Psoas muscle (tissue), 7 donors: ENCODE measurements at regions not wholly inside any gene's neighbourhood (a gene's known extent, or its start where the extent isn't known, plus 50 kb on each side); places are given as distances from the start of the nearest gene placed in this dataset.
A peak's percentile ranks its signal among the peaks of the same experiment; 100 is the strongest.
"Not testable (repeated sequence)": the region's sequence is repeated elsewhere in the genome, so short reads cannot be mapped to it uniquely, and the experiment has no call there.

Source experiments
- ATAC-seq, 4 donors: fragments of 200-7000 bp; cut with Tn5 transposase; one replicate each; pipeline ENCODE4 v1.9.1; 2020; ENCODE audit warnings: moderate library complexity in 3 of 4, mild to moderate bottlenecking in 2 of 4
- DNase-seq, 2 donors: peaks; one replicate each; pipeline ENCODE4 v3.0.0-alpha.2; 2020
- H3K27ac ChIP-seq: fragments of 200-600 bp; one replicate; pipeline ENCODE4 v1.8.0; 2022
- H3K27me3 ChIP-seq, 3 donors: fragments of 200-600 bp in 1 of 3; one replicate each; pipeline versions ENCODE4 v1.6.1 to v1.8.0; 2013 to 2022; ENCODE audit warnings: low read length in 2 of 3, mild to moderate bottlenecking in 2 of 3, moderate library complexity in 1 of 3; ENCODE audit not compliant: insufficient read depth in 3 of 3
- H3K36me3 ChIP-seq, 2 donors: fragments of 200-600 bp in 1 of 2; one replicate each; pipeline versions ENCODE4 v1.6.1 to v1.8.0; 2013 to 2022; ENCODE audit warnings: low read depth in 1 of 2, mild to moderate bottlenecking in 1 of 2, moderate library complexity in 1 of 2; ENCODE audit not compliant: insufficient read depth in 1 of 2
- H3K4me1 ChIP-seq: fragments of 200-600 bp; one replicate; pipeline ENCODE4 v1.8.0; 2022
- H3K4me3 ChIP-seq: fragments of 200-600 bp; one replicate; pipeline ENCODE4 v1.8.0; 2022; ENCODE audit warnings: mild to moderate bottlenecking
- H3K9me3 ChIP-seq: fragments of 200-600 bp; one replicate; pipeline ENCODE4 v1.8.0; 2022
- WGBS, 3 donors: extraction: QIAGEN DNeasy Blood & Tissue Kit; methylation state at CpG; one replicate each; pipeline versions ENCODE4 v1.1.6 to v1.1.7; 2013; 5-methylcytosine and 5-hydroxymethylcytosine counted together
- intact Hi-C, 2 donors: fragments of 100-400 bp; cut with DNase I; formaldehyde crosslinking; loops; one replicate each; pipeline versions ENCODE4 v1.11.0 to v1.14.2; 2022
- TF ChIP-seq, protein P1 (sequence below): fragments of 200-600 bp; IDR thresholded peaks from one replicate; pipeline ENCODE4 v1.8.0; 2022; ENCODE audit warnings: antibody characterized with exemption
- donor health status: healthy with polysubstance abuse.
- donor health status: DM: no; HTN: no; CAD: no; lungs with moderate emphysema.
- donor health status: Bipolar disorder and iron deficiency.
- donor health status: healthy.
- donor health status: DM: yes; HTN: yes; CAD: no.
- donor health status: DM: no; HTN: no; CAD: no.
- donor health status: DM: yes; HTN: yes; CAD: no.

DNA sequence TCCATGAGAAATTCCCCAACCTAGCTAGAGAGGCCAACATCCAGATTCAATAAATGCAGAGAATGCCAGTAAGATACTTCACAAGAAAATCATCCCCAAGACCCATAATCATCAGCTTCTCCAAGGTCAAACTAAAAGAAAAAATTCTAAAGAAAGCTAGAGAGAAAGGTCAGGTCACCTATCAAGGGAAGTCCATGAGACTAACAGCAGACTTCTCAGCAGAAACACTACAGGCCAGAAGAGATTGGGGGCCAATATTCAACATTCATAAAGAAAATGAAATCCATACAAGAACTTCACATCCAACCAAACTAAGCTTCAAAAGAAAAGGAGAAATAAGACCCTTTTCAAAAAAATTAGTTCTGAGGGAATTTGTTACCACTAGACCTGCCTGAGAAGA lies 118.8 kb upstream of the ANXA10 start:
- Histone ChIP-seq H3K36me3 (no peaks in the 10 kb centered on the region), H3K4me3 (no peak overlapping the region), H3K4me1 (no peaks in the 10 kb centered on the region), H3K27ac (no peak overlapping the region), H3K9me3 (peaks cover 8% of the 10 kb centered on the region), H3K27me3 (no peaks in the 10 kb centered on the region)
- intact Hi-C loops: no loop called here
- no peak for ATAC-seq
- TF ChIP-seq, protein P1, sequence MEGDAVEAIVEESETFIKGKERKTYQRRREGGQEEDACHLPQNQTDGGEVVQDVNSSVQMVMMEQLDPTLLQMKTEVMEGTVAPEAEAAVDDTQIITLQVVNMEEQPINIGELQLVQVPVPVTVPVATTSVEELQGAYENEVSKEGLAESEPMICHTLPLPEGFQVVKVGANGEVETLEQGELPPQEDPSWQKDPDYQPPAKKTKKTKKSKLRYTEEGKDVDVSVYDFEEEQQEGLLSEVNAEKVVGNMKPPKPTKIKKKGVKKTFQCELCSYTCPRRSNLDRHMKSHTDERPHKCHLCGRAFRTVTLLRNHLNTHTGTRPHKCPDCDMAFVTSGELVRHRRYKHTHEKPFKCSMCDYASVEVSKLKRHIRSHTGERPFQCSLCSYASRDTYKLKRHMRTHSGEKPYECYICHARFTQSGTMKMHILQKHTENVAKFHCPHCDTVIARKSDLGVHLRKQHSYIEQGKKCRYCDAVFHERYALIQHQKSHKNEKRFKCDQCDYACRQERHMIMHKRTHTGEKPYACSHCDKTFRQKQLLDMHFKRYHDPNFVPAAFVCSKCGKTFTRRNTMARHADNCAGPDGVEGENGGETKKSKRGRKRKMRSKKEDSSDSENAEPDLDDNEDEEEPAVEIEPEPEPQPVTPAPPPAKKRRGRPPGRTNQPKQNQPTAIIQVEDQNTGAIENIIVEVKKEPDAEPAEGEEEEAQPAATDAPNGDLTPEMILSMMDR: no peak
- DNase-seq: no peak

GRCh38 chr4:167985565-167985964 lies 106.8 kb upstream of the ANXA10 start:
- Histone ChIP-seq H3K27ac (no peak overlapping the region), H3K4me3 (no peak overlapping the region), H3K9me3 (no peaks in the 10 kb centered on the region), H3K27me3 (no peaks in the 10 kb centered on the region), H3K4me1 (no peaks in the 10 kb centered on the region), H3K36me3 (no peaks in the 10 kb centered on the region)
- DNase-seq (no peak), ATAC-seq (no peak)
- intact Hi-C loops: no loop called here
- TF ChIP-seq, protein P1: no peak

DNA sequence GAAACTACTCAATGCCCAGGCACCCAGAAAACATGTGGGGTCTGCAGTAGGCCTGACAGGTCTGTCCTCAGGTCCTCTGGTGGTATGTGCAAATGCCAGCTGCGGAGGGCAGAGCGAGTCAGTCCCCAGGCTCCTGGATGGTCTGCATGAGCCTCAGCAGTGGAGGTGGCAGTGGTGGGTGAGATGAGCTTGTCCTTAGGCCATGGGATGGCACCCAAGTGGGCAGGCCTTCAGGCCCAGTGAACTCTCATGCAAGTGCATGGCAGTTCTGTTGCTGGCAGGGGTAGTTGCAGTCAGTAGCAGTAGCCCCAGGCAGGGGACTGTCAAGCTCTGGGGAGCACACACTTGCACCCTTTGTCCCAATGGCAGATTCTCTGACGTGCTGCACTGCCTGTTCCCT lies 106.3 kb upstream of the ANXA10 start:
- whole genome bisulfite sequencing, 3 donors: 81 to 95% (median 83%) methylated on average over 3 of the region's 3 CpGs
- no peaks in the 10 kb centered on the region for H3K4me1 ChIP-seq
- H3K27me3 ChIP-seq: no peaks in the 10 kb centered on the region
- TF ChIP-seq, protein P1: no peak
- no peaks in the 10 kb centered on the region for H3K9me3 ChIP-seq
- ATAC-seq: no peak
- no peak overlapping the region for H3K27ac ChIP-seq
- H3K36me3 ChIP-seq: no peaks in the 10 kb centered on the region
- intact Hi-C loops: no loop called here
- H3K4me3 ChIP-seq: no peak overlapping the region
- no peak for DNase-seq

DNA sequence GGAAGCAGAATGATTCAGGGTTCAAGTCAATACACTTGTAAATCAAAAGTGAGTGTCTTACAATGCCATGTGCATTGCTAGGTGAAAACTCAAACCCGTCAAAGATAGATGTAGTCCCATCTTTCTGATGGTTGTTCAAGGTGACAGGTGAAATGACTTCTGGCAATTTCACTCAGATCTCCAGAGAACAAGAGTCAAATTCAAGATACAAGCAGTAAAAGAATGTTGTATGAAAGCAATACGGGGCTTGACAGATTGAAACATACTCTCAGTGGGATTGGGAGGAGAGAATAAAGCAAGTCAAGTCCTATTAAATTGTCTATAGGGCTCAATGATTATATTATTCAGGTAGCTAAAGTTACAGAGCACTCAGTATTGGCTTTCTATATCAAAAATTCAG lies 105.1 kb upstream of the ANXA10 start:
- intact Hi-C loops: no loop called here
- no peaks in the 10 kb centered on the region for H3K4me1 ChIP-seq
- 77 to 84% (median 82%) methylated on average over 2 of the region's 2 CpGs for WGBS, 3 donors
- DNase-seq (no peak), ATAC-seq (no peak)
- no peaks in the 10 kb centered on the region for H3K9me3 ChIP-seq
- no peaks in the 10 kb centered on the region for H3K27me3 ChIP-seq
- H3K4me3 ChIP-seq: no peak overlapping the region
- H3K36me3 ChIP-seq: no peaks in the 10 kb centered on the region
- TF ChIP-seq, protein P1: no peak
- H3K27ac ChIP-seq: no peak overlapping the region

GRCh38 chr4:167989815-167990214 lies 102.5 kb upstream of the ANXA10 start:
- intact Hi-C loops: no loop called here
- H3K9me3 ChIP-seq: no peaks in the 10 kb centered on the region
- ATAC-seq: no peak

DNA sequence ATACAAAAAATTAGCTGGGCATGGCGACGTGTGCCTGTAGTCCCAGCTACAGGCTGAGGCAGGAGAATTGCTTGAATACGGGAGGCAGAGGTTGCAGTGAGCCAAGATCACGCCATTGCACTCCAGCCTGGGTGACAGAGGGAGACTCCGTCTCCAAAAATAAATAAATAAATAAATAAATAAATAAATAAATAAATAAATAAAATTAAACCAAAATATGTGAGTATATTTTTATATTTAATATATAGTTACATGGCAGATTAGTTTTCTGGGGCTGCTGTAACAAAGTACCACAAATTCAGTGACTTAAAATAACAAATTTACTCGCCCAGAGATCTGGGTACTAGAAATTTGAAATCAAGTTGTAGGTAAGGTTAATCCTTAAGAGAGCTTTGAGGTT lies 84.2 kb upstream of the ANXA10 start:
- H3K36me3 ChIP-seq, H3K27me3 ChIP-seq, H3K4me1 ChIP-seq, H3K4me3 ChIP-seq, H3K27ac ChIP-seq, intact Hi-C loops, DNase-seq, ATAC-seq, H3K9me3 ChIP-seq: not testable (repeated sequence)
- 90 to 94% (median 91%) methylated on average over 6 of the region's 6 CpGs for WGBS, 3 donors

More at GRCh38 chr4:167989815-167990214, 102.5 kb upstream of the ANXA10 start:
- DNase-seq: no peak
- TF ChIP-seq, protein P1: peak; percentile 6
- WGBS, 3 donors: 42 to 83% (median 77%) methylated on average over 2 of the region's 2 CpGs
- Histone ChIP-seq H3K4me1 (no peaks in the 10 kb centered on the region), H3K27me3 (no peaks in the 10 kb centered on the region), H3K27ac (no peak overlapping the region), H3K4me3 (no peak overlapping the region), H3K36me3 (no peaks in the 10 kb centered on the region)
